ENCODE measurements at regions not wholly inside any gene's neighbourhood (a gene's known extent, or its start where the extent isn't known, plus 50 kb on each side); places are given as distances from the start of the nearest gene placed in this dataset.

- TF ChIP-seq E2F5 (CRISPR knock-in tag; IDR thresholded peaks at IDR 0.05), result no peak
- no peak for TF ChIP-seq RORB (CRISPR knock-in tag; IDR thresholded peaks at IDR 0.05)
Observed at GRCh38 chr11:104402812-104403521, 239.0 kb upstream of the PDGFD start (continued).

GRCh38 chr11:104394508-104394907 lies 230.6 kb upstream of the PDGFD start:
- Mint-ChIP-seq H3K27ac (no peak overlapping the region), H3K4me1 (peaks cover 25% of the 10 kb centered on the region)
- CTCF ChIA-PET, result no interaction called here

More at GRCh38 chr11:104394508-104394907, 230.6 kb upstream of the PDGFD start:
- H3K36me3 Mint-ChIP-seq, result no peaks in the 10 kb centered on the region
- no peak for TF ChIP-seq TCF7 (CRISPR knock-in tag; IDR thresholded peaks at IDR 0.05; ENCODE audit: low read depth)
- no peak for TF ChIP-seq ATF3 (CRISPR knock-in tag; conservative IDR thresholded peaks at IDR 0.05)
- TF ChIP-seq ZBTB21 (CRISPR knock-in tag; IDR thresholded peaks at IDR 0.05; ENCODE audit: borderline replicate concordance), result no peak
- TF ChIP-seq ERG (CRISPR knock-in tag; IDR thresholded peaks at IDR 0.05), result no peak
- no peak for TF ChIP-seq TEAD4 (CRISPR knock-in tag; IDR thresholded peaks at IDR 0.05)
- TF ChIP-seq GRHL2 (CRISPR knock-in tag; IDR thresholded peaks at IDR 0.05; ENCODE audit: insufficient replicate concordance, severe bottlenecking), result no peak
- TF ChIP-seq PRRX2 (CRISPR knock-in tag; IDR thresholded peaks at IDR 0.05), result no peak
- no peak for TF ChIP-seq IRF1 (CRISPR knock-in tag; IDR thresholded peaks at IDR 0.05)
- TF ChIP-seq MYBL2 (CRISPR knock-in tag; IDR thresholded peaks at IDR 0.05), result no peak
- TF ChIP-seq ZNF219 (CRISPR knock-in tag; IDR thresholded peaks at IDR 0.05; ENCODE audit: borderline replicate concordance), result no peak
- TF ChIP-seq RELA (CRISPR knock-in tag; IDR thresholded peaks at IDR 0.05; ENCODE audit: borderline replicate concordance), result no peak
- TF ChIP-seq ATF2 (CRISPR knock-in tag; IDR thresholded peaks at IDR 0.05; ENCODE audit: borderline replicate concordance, low read depth), result no peak
- TF ChIP-seq ZNF532 (CRISPR knock-in tag; IDR thresholded peaks at IDR 0.05; ENCODE audit: borderline replicate concordance), result no peak
- TF ChIP-seq E2F1 (CRISPR knock-in tag; IDR thresholded peaks at IDR 0.05), result no peak
- no peak for TF ChIP-seq ZNF396 (CRISPR knock-in tag; IDR thresholded peaks at IDR 0.05; ENCODE audit: borderline replicate concordance)
- TF ChIP-seq PREB (CRISPR knock-in tag; IDR thresholded peaks at IDR 0.05; ENCODE audit: borderline replicate concordance), result no peak
- POLR2A ChIA-PET, result interaction anchor here (1.1 kb wide), 1 partner anchor 9 kb away, joined by 5 read pairs; no protein-coding TSS in a partner anchor
- DNase-seq (ENCODE audit: low spot score) (no peak), ATAC-seq (no peak)
- H3K27me3 Mint-ChIP-seq (ENCODE audit: low read depth), result no peaks in the 10 kb centered on the region
- no peak overlapping the region for H3K4me3 Mint-ChIP-seq
- H3K9me3 Mint-ChIP-seq, result peaks cover 5% of the 10 kb centered on the region; the same call in 1 of the 2 replicates
